NT2/D1 (cell line): ENCODE measurements at regions not wholly inside any gene's neighbourhood (a gene's known extent, or its start where the extent isn't known, plus 50 kb on each side); places are given as distances from the start of the nearest gene placed in this dataset.

Experiments used
- SUZ12 ChIP-seq: IDR thresholded peaks from 2 replicates; pipeline ENCODE4 v1.6.1; 2011; ENCODE audit not compliant: insufficient read length, insufficient read depth; ENCODE audit errors: extremely low read depth
- YY1 ChIP-seq: IDR thresholded peaks from 2 replicates; pipeline ENCODE4 v1.6.1; 2011; ENCODE audit not compliant: insufficient read length, insufficient read depth
- ZNF274 ChIP-seq: IDR thresholded peaks from 2 replicates; pipeline ENCODE4 v1.6.1; 2011; ENCODE audit warnings: mild to moderate bottlenecking, low read depth, low read length

DNA sequence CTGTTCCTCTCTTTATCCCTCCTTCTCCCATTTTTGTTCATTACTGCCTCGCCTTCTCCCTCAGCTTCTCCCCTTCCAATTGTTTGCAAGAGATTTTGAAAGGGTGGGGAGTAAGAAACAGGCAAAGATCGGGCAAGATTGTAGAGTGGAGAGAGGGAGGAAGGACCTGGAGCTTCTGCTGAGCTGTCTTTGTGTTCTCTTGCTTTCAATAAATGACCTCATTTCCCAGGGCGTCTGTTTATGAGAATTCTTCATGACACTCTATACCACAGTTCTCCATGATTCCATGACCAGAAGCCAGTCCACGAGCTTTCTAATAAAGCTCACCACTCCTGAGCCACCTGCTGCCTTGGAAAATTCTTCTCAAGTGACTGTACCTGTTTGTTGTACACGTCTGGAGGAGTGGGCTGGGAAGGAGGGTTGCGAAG lies 50.0 kb upstream of the PLEKHG1 start:
- TF ChIP-seq ZNF274 (no peak), SUZ12 (no peak), YY1 (no peak)
